OCI-LY3 (cell line): ENCODE measurements at regions not wholly inside any gene's neighbourhood (a gene's known extent, or its start where the extent isn't known, plus 50 kb on each side); places are given as distances from the start of the nearest gene placed in this dataset.
"Not testable (repeated sequence)": the region's sequence is repeated elsewhere in the genome, so short reads cannot be mapped to it uniquely, and the experiment has no call there.

Experiments
- H2AFZ ChIP-seq: fragments of 200-600, 300-600 bp; shearing (Covaris generic); 2 replicates; pipeline ENCODE4 v1.6.0; 2014; ENCODE audit warnings: antibody characterized with exemption, low read depth, low read length
- H3K27ac ChIP-seq: fragments of 200-600, 300-600 bp; sonication (generic); 2 replicates; pipeline ENCODE4 v1.5.1; 2014; ENCODE audit warnings: mild to moderate bottlenecking, low read length, moderate library complexity, mixed read lengths
- H3K27me3 ChIP-seq: fragments of 200-600, 300-600 bp; sonication (generic); 2 replicates; pipeline ENCODE4 v1.6.1; 2014; ENCODE audit warnings: low read depth, low read length, mixed read lengths
- H3K36me3 ChIP-seq: fragments of 200-600, 300-600 bp; sonication (generic); replicated peaks from 2 replicates; pipeline ENCODE3; 2014; ENCODE audit warnings: low read depth, low read length, mixed read lengths
- H3K4me1 ChIP-seq: fragments of 300-600, 200-600 bp; sonication (generic); 2 replicates; pipeline ENCODE4 v1.6.1; 2014; ENCODE audit warnings: low read length, mixed read lengths
- H3K4me2 ChIP-seq: fragments of 200-600, 300-600 bp; sonication (generic); 2 replicates; pipeline ENCODE4 v1.6.1; 2014; ENCODE audit warnings: low read length, mixed read lengths
- H3K4me3 ChIP-seq: fragments of 300-600, 200-600 bp; sonication (generic); 2 replicates; pipeline ENCODE4 v1.5.1; 2014; ENCODE audit warnings: antibody characterized with exemption, mild to moderate bottlenecking, low read length, moderate library complexity
- H3K79me2 ChIP-seq: fragments of 300-600, 200-600 bp; shearing (Covaris generic); 2 replicates; pipeline ENCODE4 v1.6.1; 2014; ENCODE audit warnings: mild to moderate bottlenecking, low read length, mixed read lengths
- H3K9ac ChIP-seq: fragments of 300-600, 200-600 bp; shearing (Covaris generic); 2 replicates; pipeline ENCODE4 v1.6.0; 2014; ENCODE audit warnings: mild to moderate bottlenecking, low read length, moderate library complexity
- H3K9me3 ChIP-seq: fragments of 200-600, 300-600 bp; shearing (Covaris generic); 2 replicates; pipeline ENCODE4 v1.6.1; 2014; ENCODE audit warnings: low read length, mixed read lengths; ENCODE audit not compliant: insufficient read depth
- H4K20me1 ChIP-seq: fragments of 200-600, 300-600 bp; sonication (generic); 2 replicates; pipeline ENCODE4 v1.6.1; 2016; ENCODE audit warnings: low read length, mixed read lengths; ENCODE audit not compliant: insufficient read depth
- EZH2phosphoT487 ChIP-seq: fragments of 200-600 bp; shearing (Covaris generic); IDR thresholded peaks from 2 replicates; pipeline ENCODE4 v1.6.1; 2018; ENCODE audit warnings: antibody characterized with exemption, mixed run types, low read depth
- TF ChIP-seq, protein P1 (sequence below): fragments of 200-600, 300-600 bp; sonication (generic); IDR thresholded peaks from 2 replicates; pipeline ENCODE4 v1.5.1; 2014; ENCODE audit warnings: antibody characterized with exemption, low read length, low read depth

- Histone ChIP-seq H3K4me1 (peaks cover 11% of the 10 kb centered on the region), H4K20me1 (no peaks in the 10 kb centered on the region), H3K27ac (no peak overlapping the region), H3K27me3 (no peaks in the 10 kb centered on the region), H3K9me3 (no peaks in the 10 kb centered on the region), H3K9ac (no peak overlapping the region), H3K36me3 (no peaks in the 10 kb centered on the region), H3K79me2 (no peaks in the 10 kb centered on the region), H2AFZ (peak overlapping the region; percentile 62; the same call in 1 of the 2 replicates), H3K4me3 (no peak overlapping the region), H3K4me2 (0 out of 2 replicates have a peak overlapping the region, but pooled peaks have one; percentile 13)
- TF ChIP-seq, protein P1, sequence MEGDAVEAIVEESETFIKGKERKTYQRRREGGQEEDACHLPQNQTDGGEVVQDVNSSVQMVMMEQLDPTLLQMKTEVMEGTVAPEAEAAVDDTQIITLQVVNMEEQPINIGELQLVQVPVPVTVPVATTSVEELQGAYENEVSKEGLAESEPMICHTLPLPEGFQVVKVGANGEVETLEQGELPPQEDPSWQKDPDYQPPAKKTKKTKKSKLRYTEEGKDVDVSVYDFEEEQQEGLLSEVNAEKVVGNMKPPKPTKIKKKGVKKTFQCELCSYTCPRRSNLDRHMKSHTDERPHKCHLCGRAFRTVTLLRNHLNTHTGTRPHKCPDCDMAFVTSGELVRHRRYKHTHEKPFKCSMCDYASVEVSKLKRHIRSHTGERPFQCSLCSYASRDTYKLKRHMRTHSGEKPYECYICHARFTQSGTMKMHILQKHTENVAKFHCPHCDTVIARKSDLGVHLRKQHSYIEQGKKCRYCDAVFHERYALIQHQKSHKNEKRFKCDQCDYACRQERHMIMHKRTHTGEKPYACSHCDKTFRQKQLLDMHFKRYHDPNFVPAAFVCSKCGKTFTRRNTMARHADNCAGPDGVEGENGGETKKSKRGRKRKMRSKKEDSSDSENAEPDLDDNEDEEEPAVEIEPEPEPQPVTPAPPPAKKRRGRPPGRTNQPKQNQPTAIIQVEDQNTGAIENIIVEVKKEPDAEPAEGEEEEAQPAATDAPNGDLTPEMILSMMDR = no peak
- TF ChIP-seq EZH2phosphoT487 = no peak
These were observed 101.2 kb upstream of the SLC16A7 start for GRCh38 chr12:59494617-59495016.

DNA sequence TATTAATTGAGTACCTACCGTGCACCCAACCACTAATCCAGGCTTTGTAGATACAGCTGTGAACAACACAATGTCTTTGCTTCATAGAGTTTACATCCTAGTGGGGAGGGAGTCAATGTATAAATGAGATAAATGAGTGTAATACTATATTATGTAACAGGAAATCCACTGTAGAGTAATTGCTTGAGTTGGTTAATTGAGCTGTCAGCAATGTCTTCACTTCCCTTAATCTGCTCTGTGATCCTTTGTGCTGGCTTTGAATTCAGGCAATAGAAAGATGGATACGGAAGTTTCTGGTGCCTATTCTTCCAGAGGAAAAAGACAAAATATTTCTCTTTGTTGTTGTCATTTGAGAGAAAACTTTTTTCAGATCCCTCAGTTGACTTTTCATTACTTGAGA lies 104.0 kb upstream of the SLC16A7 start:
- Histone ChIP-seq H3K4me2 (no peak overlapping the region), H3K9ac (no peak overlapping the region), H2AFZ (no peak overlapping the region), H3K9me3 (no peaks in the 10 kb centered on the region), H3K27me3 (no peaks in the 10 kb centered on the region), H3K4me3 (no peak overlapping the region), H3K79me2 (no peaks in the 10 kb centered on the region), H4K20me1 (no peaks in the 10 kb centered on the region), H3K27ac (no peak overlapping the region), H3K4me1 (peaks cover 7% of the 10 kb centered on the region), H3K36me3 (no peaks in the 10 kb centered on the region)
- TF ChIP-seq EZH2phosphoT487 = no peak
- TF ChIP-seq, protein P1 = no peak

- TF ChIP-seq EZH2phosphoT487 = no peak
- TF ChIP-seq, protein P1 = no peak
- H2AFZ ChIP-seq = no peak overlapping the region
- no peaks in the 10 kb centered on the region for H3K27me3 ChIP-seq
- peaks cover 5% of the 10 kb centered on the region for H3K9me3 ChIP-seq
- no peak overlapping the region for H3K27ac ChIP-seq
- H3K4me3 ChIP-seq = no peak overlapping the region
- H3K4me2 ChIP-seq = no peak overlapping the region
- H3K79me2 ChIP-seq = no peaks in the 10 kb centered on the region
- no peak overlapping the region for H3K9ac ChIP-seq
- peaks cover 14% of the 10 kb centered on the region for H3K4me1 ChIP-seq
- H3K36me3 ChIP-seq = peaks cover 3% of the 10 kb centered on the region
- H4K20me1 ChIP-seq = no peaks in the 10 kb centered on the region
These were observed 109.0 kb upstream of the SLC16A7 start for GRCh38 chr12:59486827-59487226.

- H3K4me3 ChIP-seq = no peak overlapping the region
- H3K9ac ChIP-seq = no peak overlapping the region
- H3K4me2 ChIP-seq = no peak overlapping the region
- peaks cover 3% of the 10 kb centered on the region for H3K36me3 ChIP-seq
- no peaks in the 10 kb centered on the region for H3K79me2 ChIP-seq
- no peak overlapping the region for H3K27ac ChIP-seq
- H3K9me3 ChIP-seq = peaks cover 5% of the 10 kb centered on the region
- no peaks in the 10 kb centered on the region for H3K27me3 ChIP-seq
- H3K4me1 ChIP-seq = peaks cover 14% of the 10 kb centered on the region
- no peaks in the 10 kb centered on the region for H4K20me1 ChIP-seq
- H2AFZ ChIP-seq = no peak overlapping the region
- no peak for TF ChIP-seq EZH2phosphoT487
- TF ChIP-seq, protein P1 = no peak
These were observed 111.3 kb upstream of the SLC16A7 start for GRCh38 chr12:59484575-59484974.

DNA sequence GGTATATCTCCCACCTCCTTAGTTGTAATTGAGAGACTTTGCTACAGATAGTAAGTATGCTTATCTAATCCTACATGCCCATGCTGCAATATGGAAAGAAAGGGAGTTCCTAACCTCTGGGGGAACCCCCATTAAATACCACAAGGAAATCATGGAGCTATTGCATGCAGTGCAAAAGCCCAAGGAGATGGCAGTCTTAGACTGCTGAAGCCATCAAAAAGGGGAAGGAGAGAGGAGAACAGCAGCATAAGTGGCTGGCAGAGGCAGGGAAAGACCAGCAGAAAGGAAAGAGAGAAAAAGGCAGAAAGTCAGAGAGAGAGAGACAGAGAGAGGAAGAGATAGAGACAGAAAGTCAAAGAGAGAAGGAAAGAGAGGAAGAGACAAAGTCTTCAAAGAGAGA lies 121.6 kb upstream of the SLC16A7 start:
- H4K20me1 ChIP-seq, H3K9me3 ChIP-seq, H3K4me3 ChIP-seq, H3K36me3 ChIP-seq, H3K27ac ChIP-seq, H2AFZ ChIP-seq, H3K79me2 ChIP-seq, H3K9ac ChIP-seq, H3K4me2 ChIP-seq: not testable (repeated sequence)
- H3K4me1 ChIP-seq = peaks cover 13% of the 10 kb centered on the region
- peaks cover 14% of the 10 kb centered on the region; the same call in 1 of the 2 replicates for H3K27me3 ChIP-seq
